HG03135 (cell line): ENCODE measurements at regions not wholly inside any gene's neighbourhood (a gene's known extent, or its start where the extent isn't known, plus 50 kb on each side); places are given as distances from the start of the nearest gene placed in this dataset.

Source experiments
- ATAC-seq: cut with Tn5 transposase; IDR thresholded peaks from one replicate; pipeline ENCODE4 v1.9.1; 2021; ENCODE audit warnings: mild to moderate bottlenecking, moderate library complexity; ENCODE audit not compliant: unreplicated experiment

DNA sequence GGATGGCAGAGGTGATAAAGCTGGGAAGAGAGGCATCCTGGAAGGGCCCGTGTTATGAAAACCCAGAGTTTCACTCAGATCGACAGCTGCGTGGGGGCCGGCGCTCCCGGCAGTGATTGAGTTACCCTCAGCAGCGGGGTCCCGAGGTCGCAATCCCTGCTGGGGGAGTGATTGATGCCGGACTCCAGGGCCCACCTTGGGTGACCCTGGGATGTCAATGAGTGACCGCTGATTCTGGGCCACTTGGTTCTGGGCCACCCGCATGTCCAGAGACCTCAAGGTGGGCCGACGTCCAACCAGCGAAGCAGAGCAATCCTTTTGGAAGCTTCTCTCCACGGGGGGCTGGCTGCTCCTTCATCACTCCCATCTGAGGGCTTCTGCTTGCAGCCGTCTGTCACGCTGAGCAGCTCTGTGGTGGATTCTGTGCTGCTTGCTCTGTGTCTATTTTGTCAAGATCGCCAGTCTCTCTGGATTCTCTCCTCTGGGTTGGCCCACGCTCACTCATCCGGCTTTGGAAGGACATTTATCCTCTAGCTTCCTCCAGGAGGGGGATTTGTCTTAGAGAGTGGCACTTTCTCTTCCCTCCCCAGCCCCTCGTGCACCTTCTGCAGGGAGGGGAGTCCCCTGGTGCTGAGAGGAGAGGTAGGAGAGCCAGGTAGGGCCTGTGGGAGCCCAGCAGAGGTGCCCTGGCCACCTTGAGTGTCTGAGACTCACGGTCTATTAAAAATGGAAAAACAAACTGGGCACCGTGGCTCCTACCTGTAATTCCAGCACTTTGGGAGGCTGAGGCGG lies 110.9 kb upstream of the C1orf174 start:
- ATAC-seq = no peak

GRCh38 chr1:4016351-4017130 lies 116.5 kb upstream of the C1orf174 start:
- no peak for ATAC-seq

DNA sequence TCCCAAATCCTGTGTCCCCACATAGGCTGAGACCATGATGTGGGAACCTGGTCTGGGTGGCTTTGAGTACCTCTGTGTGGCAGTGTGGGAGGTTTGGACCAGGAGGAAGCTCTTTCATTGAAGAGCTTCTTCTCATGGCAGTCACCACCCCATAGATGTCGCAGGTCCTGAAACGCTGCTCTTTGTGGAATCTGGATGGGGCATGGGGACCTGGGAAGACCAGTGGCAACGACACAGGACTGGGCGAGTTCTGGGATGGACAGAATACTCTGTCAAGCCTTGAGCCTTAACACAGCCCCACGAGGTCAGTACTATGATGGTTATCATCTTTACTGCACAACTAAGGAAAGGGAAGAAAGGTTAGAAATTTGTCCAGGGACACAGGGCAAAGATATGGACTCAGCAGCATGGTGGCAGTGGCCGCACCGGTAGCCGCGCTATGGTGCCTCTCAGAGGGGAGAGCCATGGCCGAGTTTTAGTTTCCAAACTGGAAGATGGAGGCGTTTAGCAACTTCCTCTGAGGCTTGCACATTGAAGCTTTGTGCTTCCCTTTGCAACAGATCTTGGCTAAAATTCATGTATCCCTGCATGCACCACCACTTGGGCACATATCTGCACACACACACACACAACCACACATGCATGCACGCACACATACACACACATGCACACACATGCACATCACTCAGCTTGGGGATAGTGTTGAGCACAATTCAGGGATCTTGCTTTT lies 117.7 kb upstream of the C1orf174 start:
- no peak for ATAC-seq

GRCh38 chr1:4018466-4019146 lies 118.5 kb upstream of the C1orf174 start:
- no peak for ATAC-seq

- no peak for ATAC-seq
These were observed 119.1 kb upstream of the C1orf174 start for GRCh38 chr1:4019147-4019521.

DNA sequence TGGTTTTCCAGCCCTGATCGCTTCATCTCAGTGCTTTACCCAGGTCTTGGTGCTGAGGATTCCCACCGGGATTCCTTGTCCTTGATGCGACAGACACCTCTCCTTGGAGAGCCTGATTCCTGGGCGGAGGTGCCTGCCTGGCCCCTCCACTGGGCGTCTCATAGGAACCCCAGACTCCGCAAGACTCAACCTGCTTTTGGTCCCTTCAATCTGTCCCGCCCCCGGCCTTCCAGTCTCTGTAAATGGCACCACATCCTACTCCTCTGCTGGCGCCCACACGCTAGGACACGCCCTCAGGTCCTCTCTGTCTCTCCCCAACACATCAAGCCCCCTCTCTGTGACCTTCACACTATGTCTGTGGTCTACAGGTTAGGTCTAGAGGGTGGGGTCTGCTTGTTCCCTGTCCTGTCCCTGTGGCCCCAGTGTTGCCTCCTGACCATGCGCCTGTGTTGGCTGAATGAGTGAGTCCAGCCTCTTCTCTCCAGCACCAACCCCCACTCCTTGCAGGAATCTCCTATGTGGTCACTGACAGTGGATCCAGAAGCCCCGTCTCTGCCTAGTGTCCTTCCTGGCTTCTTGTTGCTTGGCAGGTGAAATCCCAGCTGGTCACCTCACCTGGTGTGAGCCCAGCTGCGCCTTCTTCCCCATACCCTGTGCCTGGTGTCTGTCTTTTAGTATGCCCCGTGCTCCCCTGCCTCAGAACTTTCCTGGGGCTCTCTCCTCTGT lies 119.7 kb upstream of the C1orf174 start:
- ATAC-seq = no peak

DNA sequence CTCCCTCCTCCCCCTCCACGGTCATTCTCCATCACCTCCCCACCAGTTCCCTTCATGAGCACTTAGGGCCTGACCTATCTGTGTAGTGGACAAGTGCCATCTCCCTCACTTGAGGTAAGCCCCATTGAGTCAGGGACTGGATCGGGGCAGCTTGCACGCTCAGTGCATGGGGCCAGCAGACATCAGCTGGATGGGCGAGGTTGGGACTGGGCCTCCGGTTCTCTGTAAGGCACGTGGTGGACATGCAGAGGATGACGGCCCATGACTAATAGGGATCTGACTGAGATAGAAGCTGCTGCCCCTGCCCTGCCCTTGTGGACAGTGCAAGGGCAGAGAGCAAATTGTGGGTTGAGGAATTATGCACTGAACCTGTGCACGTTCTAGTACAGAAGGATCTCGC lies 120.4 kb upstream of the C1orf174 start:
- ATAC-seq = no peak

DNA sequence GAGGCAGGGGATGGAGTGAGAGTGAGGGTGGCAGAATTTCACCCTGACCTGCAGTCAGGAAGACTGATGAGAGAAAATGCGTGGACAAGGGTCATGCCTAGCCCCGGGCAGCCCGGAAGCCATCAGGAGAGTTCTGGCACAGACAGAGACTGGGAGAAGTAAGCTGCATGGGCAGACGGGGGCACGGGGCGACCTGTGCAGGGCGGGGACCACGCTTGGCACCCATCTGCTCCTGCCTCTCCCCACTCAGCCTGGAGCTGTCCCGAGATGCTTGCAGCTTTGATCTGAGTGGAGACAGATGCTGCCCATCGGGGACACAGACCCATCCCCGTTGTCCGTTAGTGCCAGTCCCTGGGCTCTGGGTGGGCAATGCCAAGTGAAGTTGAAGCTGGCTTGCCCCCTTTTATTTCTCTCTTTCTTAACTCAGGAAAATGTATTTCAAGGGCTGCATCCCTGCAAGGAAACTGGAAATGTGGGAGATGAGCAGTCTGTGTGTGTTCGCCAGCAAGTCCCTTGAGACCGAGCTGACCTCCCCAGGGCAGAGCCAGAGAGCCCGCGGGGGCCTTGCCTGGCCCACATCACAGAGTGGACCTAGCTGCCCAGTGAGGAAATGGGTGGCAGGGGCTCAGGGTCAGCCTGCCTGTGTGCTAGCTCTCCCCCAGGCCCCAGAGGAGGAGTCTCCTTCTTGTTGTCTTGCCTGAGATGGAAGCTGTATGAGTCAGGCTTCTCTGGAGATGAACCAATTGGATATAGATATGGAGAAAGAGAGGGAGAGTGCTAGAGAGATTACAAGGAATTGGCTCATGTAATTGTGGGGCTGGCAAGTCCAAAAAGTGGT lies 121.3 kb upstream of the C1orf174 start:
- no peak for ATAC-seq

- ATAC-seq = no peak
These were observed 121.8 kb upstream of the C1orf174 start for GRCh38 chr1:4021974-4022268.

DNA sequence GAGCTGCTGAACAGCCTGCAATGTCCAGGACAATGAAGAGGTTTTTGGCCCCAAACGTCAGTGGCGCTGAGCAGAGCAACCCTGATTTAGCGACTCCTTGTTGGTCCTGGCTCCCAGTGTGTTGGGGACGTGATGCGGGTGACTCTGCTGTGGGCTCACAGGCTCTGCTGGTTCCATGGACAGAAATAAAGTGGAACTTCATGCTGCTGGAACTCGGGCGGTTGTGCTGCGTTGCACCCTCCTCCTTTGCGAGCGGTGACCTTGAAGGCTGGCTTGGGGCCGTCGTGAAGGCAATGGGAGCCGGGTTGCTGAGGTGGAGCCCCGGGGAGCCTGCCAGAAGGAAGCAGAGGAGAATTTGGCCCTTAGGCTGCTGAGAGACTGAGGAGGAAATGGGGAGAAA lies 122.6 kb upstream of the C1orf174 start:
- ATAC-seq = no peak

DNA sequence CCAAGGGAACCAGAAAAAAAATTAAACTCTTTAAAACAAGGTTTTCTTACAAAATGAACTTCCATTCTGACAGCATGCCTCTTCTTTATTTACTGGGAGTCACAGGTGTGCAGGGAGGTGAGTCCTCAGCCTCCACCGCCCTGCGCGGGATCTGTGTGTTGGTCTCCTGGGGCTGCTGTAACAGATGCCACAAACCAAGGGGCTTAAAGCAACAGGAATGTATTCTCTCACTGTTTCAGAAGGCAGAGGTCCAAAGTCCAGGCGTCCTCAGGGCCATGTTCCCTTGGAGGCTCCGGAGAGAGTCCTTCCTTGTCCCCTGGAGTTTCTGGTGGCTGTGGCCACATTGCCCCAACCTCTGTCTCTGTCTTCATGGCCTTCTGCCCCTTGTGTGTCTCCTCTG lies 123.6 kb upstream of the C1orf174 start:
- no peak for ATAC-seq

- ATAC-seq = no peak
These were observed 124.7 kb upstream of the C1orf174 start for GRCh38 chr1:4024811-4025210.

GRCh38 chr1:4025752-4026151 lies 125.7 kb upstream of the C1orf174 start:
- no peak for ATAC-seq

GRCh38 chr1:4027008-4027407 lies 126.9 kb upstream of the C1orf174 start:
- ATAC-seq = no peak

GRCh38 chr1:4027492-4028138 lies 127.5 kb upstream of the C1orf174 start:
- no peak for ATAC-seq

DNA sequence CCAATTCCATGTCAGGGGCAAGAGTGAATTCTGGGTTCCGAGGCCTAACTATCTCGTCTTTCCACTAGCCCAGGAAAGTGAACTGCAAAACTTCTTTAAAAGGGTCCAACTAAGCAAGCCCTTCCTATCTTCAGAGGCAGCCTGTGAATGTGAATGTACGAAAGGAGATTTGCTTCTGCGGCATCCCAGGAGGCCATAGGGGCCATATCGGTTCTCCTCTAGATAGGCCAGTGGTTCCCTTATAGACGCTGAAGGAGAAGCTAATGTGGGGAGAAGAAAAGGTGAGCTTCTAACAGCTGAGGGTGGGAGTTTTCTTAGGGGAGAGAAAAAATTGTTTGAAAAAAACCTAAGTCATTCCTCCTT lies 128.0 kb upstream of the C1orf174 start:
- no peak for ATAC-seq

GRCh38 chr1:4029376-4029775 lies 129.3 kb upstream of the C1orf174 start:
- no peak for ATAC-seq

DNA sequence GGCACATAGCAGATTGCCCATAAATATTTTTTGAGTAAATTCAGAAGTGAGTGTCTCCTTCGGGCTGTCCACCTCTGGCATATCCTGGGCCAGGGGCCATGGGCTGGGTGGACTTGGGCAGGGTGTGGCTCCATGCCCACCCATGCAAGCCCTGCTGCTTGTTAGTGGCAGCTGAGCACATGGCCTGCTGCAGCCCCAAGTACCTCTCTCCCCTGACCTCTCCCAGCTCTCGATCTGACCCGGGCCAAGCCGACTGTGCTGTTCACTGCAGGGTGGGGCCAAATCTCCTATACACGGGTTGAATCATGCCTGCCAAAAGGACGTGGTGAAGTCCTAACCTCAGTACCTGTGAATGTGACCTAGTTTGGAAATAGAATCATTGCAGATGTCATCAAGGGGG lies 132.5 kb upstream of the C1orf174 start:
- no peak for ATAC-seq

DNA sequence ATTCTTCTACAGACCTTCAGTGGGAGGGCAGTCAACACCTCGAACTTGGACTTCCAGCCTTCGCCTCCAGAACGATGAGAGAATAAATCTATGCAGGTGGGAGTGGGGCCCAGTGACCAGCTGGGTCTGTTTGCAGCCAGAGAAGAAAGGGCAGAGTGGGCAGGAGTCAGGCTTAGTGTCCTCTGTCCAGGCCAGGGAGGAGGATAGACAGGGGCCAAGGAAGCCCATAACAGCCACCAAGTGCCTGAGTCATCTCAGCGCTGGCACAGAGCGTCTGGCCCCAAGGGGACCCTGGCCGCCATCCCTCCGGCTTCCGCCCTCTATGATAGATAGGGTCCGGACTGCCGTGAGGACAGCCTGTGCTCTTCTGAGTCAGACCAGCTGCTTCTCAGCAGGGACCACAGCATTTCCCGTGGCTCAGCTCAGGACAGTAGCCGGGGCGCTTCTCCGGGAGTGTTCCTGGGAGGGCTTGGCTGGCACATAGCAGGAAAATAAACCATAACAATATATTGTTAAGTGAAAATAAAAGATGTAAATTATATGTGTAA lies 133.1 kb upstream of the C1orf174 start:
- no peak for ATAC-seq
